GM21526 (cell line): ENCODE measurements at regions not wholly inside any gene's neighbourhood (a gene's known extent, or its start where the extent isn't known, plus 50 kb on each side); places are given as distances from the start of the nearest gene placed in this dataset.
A peak's percentile ranks its signal among the peaks of the same experiment; 100 is the strongest.

ENCODE experiments used
- ATAC-seq: cut with Tn5 transposase; IDR thresholded peaks from one replicate; pipeline ENCODE4 v1.9.1; 2021; ENCODE audit warnings: moderate library complexity; ENCODE audit not compliant: unreplicated experiment, low FRiP score

GRCh38 chr15:101124731-101125451 lies 127.0 kb downstream of the CHSY1 start:
- no peak for ATAC-seq

- no peak for ATAC-seq
Observed at GRCh38 chr15:101123222-101123910, 128.5 kb downstream of the CHSY1 start.

- no peak for ATAC-seq
Observed at GRCh38 chr15:101122806-101123205, 129.0 kb downstream of the CHSY1 start.

- no peak for ATAC-seq
Observed at GRCh38 chr15:101122266-101122665, 129.6 kb downstream of the CHSY1 start.

- peak; percentile 54 for ATAC-seq
Observed at GRCh38 chr15:101121511-101122090, 130.2 kb downstream of the CHSY1 start.

- ATAC-seq, result no peak
Observed at GRCh38 chr15:101120987-101121386, 130.9 kb downstream of the CHSY1 start.

- ATAC-seq, result no peak
Observed at GRCh38 chr15:101120473-101120872, 131.4 kb downstream of the CHSY1 start.
